HepG2 (cell line): ENCODE measurements at regions not wholly inside any gene's neighbourhood (a gene's known extent, or its start where the extent isn't known, plus 50 kb on each side); places are given as distances from the start of the nearest gene placed in this dataset.
A peak's percentile ranks its signal among the peaks of the same experiment; 100 is the strongest.

Experiments
- ATAC-seq: fragments of 200-7000 bp; cut with Tn5 transposase; 3 replicates; pipeline ENCODE4 v1.9.1; 2020; ENCODE audit warnings: mild to moderate bottlenecking, moderate library complexity
- BruUV-seq: library from RNA; stranded (reverse); fragments of 400-500 nt; replicated peaks from 2 replicates; lab custom pipeline; 2021; lab: Mats Ljungman, UMichigan
- CTCF ChIA-PET: fragments of 300-600 bp; formaldehyde crosslinking; extraction: SDS; loops from one replicate; lab custom pipeline; 2021; ENCODE audit warnings: low total read pairs, inconsistent platforms, low intra/inter-chr PET ratio; lab: Yijun Ruan, JAX
- POLR2A ChIA-PET: fragments of 350-600 bp; sonication (Branson Sonifier 250); formaldehyde crosslinking; loops from one replicate; lab custom pipeline; 2020; ENCODE audit warnings: antibody characterized with exemption, inconsistent platforms; lab: Yijun Ruan, JAX
- DNase-seq: peaks from one replicate; pipeline ENCODE4 v3.0.0-alpha.2; 2015; ENCODE audit warnings: low spot score
- FAIRE-seq: peaks from 3 replicates; lab custom pipeline; 2011; peaks lifted over from hg19 to GRCh38; lab: Jason Lieb, UNC
- H2AFZ ChIP-seq: one replicate; pipeline ENCODE4 v1.6.1; 2011; ENCODE audit warnings: low read length, inconsistent platforms
- H3K27ac ChIP-seq: fragments of 300-600 bp; 3 replicates; pipeline ENCODE4 v1.8.0; 2011; ENCODE audit warnings: mixed run types, mild to moderate bottlenecking, mixed read lengths, low read length, inconsistent platforms; ENCODE audit not compliant: insufficient read depth; ENCODE audit errors: extremely low read length
- H3K27me3 ChIP-seq, 2 experiments: fragments of 200-600 bp in 1 of 2; 2 replicates in 1 of 2; 3 replicates in 1 of 2; pipeline versions ENCODE4 v1.6.0 to v1.8.0; 2011; ENCODE audit warnings: low read length in 2 of 2, mild to moderate bottlenecking in 2 of 2, moderate library complexity in 2 of 2, inconsistent platforms in 1 of 2; ENCODE audit not compliant: insufficient read depth in 2 of 2, control insufficient read depth in 1 of 2
- H3K36me3 ChIP-seq, 2 experiments: fragments of 200-600 bp in 1 of 2; replicated peaks in 1 of 2; 2 replicates in 1 of 2; 3 replicates in 1 of 2; pipeline versions ENCODE4 v1.5.1 to v1.8.0; 2011; ENCODE audit warnings: low read length in 2 of 2, inconsistent platforms in 1 of 2; ENCODE audit not compliant: insufficient read depth in 2 of 2, control insufficient read depth in 1 of 2
- H3K4me1 ChIP-seq: 2 replicates; pipeline ENCODE4 v1.5.1; 2012; ENCODE audit warnings: low read length, inconsistent platforms; ENCODE audit not compliant: insufficient read depth
- H3K4me2 ChIP-seq: 2 replicates; pipeline ENCODE4 v1.6.0; 2011; ENCODE audit warnings: low read depth, low read length, inconsistent platforms
- H3K4me3 ChIP-seq, 3 experiments: fragments of 200-600 bp in 1 of 3; sonication (generic), shearing (Covaris generic) in 1 of 3; replicated peaks in 1 of 3; 2 replicates each; pipeline ENCODE4 v1.5.1; 2011 to 2016; ENCODE audit warnings: low read length in 3 of 3, inconsistent platforms in 2 of 3, low read depth in 2 of 3, mild to moderate bottlenecking in 2 of 3, control low read depth in 1 of 3, mixed read lengths in 1 of 3; ENCODE audit not compliant: insufficient read depth in 1 of 3
- H3K79me2 ChIP-seq: one replicate; pipeline ENCODE4 v1.6.1; 2011; ENCODE audit warnings: low read length, inconsistent platforms; ENCODE audit not compliant: insufficient read depth
- H3K9ac ChIP-seq: 2 replicates; pipeline ENCODE4 v1.6.0; 2011; ENCODE audit warnings: mild to moderate bottlenecking, low read depth, low read length, inconsistent platforms; ENCODE audit not compliant: insufficient read depth
- H3K9me3 ChIP-seq: 2 replicates; pipeline ENCODE4 v1.5.1; 2012; ENCODE audit warnings: mild to moderate bottlenecking, low read length
- H4K20me1 ChIP-seq: 2 replicates; pipeline ENCODE4 v1.6.0; 2011; ENCODE audit warnings: inconsistent platforms, mild to moderate bottlenecking, low read length, moderate library complexity; ENCODE audit not compliant: insufficient read depth
- CEBPG ChIP-seq: IDR thresholded peaks from 2 replicates; pipeline ENCODE4 v1.6.1; 2016
- EZH2 ChIP-seq: conservative IDR thresholded peaks from 2 replicates; pipeline ENCODE4 v1.6.1; 2012; ENCODE audit warnings: mild to moderate bottlenecking, low read depth, low read length, moderate library complexity
- ONECUT2 ChIP-seq: sonication (generic); formaldehyde crosslinking; IDR thresholded peaks from 2 replicates; pipeline ENCODE4 v1.4.0; 2020; ENCODE audit warnings: missing genetic modification reagents
- ZBTB21 ChIP-seq: sonication (generic); formaldehyde crosslinking; IDR thresholded peaks from 2 replicates; pipeline ENCODE4 v1.4.0; 2020; ENCODE audit warnings: missing genetic modification reagents
- ZNF841 ChIP-seq: sonication (generic); formaldehyde crosslinking; IDR thresholded peaks from 2 replicates; pipeline ENCODE4 v1.8.1; 2023; ENCODE audit warnings: missing genetic modification reagents, borderline replicate concordance
- WGBS: methylation state at CpG from one replicate; pipeline ENCODE4 v1.1.6; 2017; ENCODE audit warnings: low lambda C conversion rate; 5-methylcytosine and 5-hydroxymethylcytosine counted together
- in situ Hi-C: cut with HindIII; loops from 2 replicates; pipeline ENCODE4 v1.10.0; 2017; ENCODE audit warnings: low pct_unique_long_range_greater_than_20kb; ENCODE audit not compliant: extremely low pct_ligation_motif_present
- intact Hi-C: fragments of 100-400 bp; cut with micrococcal nuclease; formaldehyde crosslinking; loops from one replicate; pipeline ENCODE4 v1.10.0; 2022; ENCODE audit not compliant: unreplicated experiment

GRCh38 chr18:42275949-42276730 is 321.1 kb downstream of the PIK3C3 start:
- 53% methylated on average over 7 of the region's 8 CpGs for WGBS
- no peak overlapping the region for H2AFZ ChIP-seq
- no peak for DNase-seq
- H3K79me2 ChIP-seq: no peaks in the 10 kb centered on the region
- FAIRE-seq: no peak
- TF ChIP-seq ONECUT2 (CRISPR knock-in tag): no peak
- TF ChIP-seq EZH2: no peak
- no peak for TF ChIP-seq ZNF841 (CRISPR knock-in tag)
- intact Hi-C loops: no loop called here
- no peak for ATAC-seq
- H3K9me3 ChIP-seq: no peaks in the 10 kb centered on the region
- no peaks in the 10 kb centered on the region for H3K4me1 ChIP-seq
- H3K27me3 ChIP-seq: no peaks in the 10 kb centered on the region
- no peak overlapping the region for H3K9ac ChIP-seq
- no peaks in the 10 kb centered on the region for H3K36me3 ChIP-seq
- in situ Hi-C loops: loop anchor here (10.0 to 25.0 kb wide), 3 partner anchors 161 to 1311 kb away; no protein-coding TSS in a partner anchor
- CTCF ChIA-PET: interaction anchor here (0.8 to 3.3 kb wide), 2 partner anchors 134 to 162 kb away, joined by 3 to 28 read pairs; no protein-coding TSS in a partner anchor
- no peak overlapping the region for H3K4me3 ChIP-seq
- H4K20me1 ChIP-seq: no peaks in the 10 kb centered on the region
- POLR2A ChIA-PET: no interaction called here
- H3K27ac ChIP-seq: no peak overlapping the region
- no peak overlapping the region for H3K4me2 ChIP-seq
- no TSS peak for BruUV-seq

- Histone ChIP-seq H3K79me2 (no peaks in the 10 kb centered on the region), H3K27me3 (no peaks in the 10 kb centered on the region), H3K27ac (no peak overlapping the region), H3K4me2 (no peak overlapping the region), H3K9ac (no peak overlapping the region), H2AFZ (no peak overlapping the region), H3K36me3 (no peaks in the 10 kb centered on the region), H4K20me1 (no peaks in the 10 kb centered on the region), H3K4me3 (no peak overlapping the region), H3K9me3 (no peaks in the 10 kb centered on the region), H3K4me1 (no peaks in the 10 kb centered on the region)
- DNase-seq (no peak), ATAC-seq (peak; percentile 50; the same call in 2 of the 3 replicates), FAIRE-seq (no peak)
- CTCF ChIA-PET: no interaction called here
- no TSS peak for BruUV-seq
- no peak for TF ChIP-seq ZBTB21 (CRISPR knock-in tag)
- TF ChIP-seq CEBPG (CRISPR knock-in tag): 0 out of 2 replicates have a peak, but pooled peaks have one; percentile 11
- in situ Hi-C loops: loop anchor here (25.0 kb wide), 2 partner anchors 981 to 1306 kb away; no protein-coding TSS in a partner anchor
- POLR2A ChIA-PET: no interaction called here
- intact Hi-C loops: no loop called here
Observed at GRCh38 chr18:42281124-42281523, 326.1 kb downstream of the PIK3C3 start.
